Endothelial cell of umbilical vein (primary cell): ENCODE measurements at regions not wholly inside any gene's neighbourhood (a gene's known extent, or its start where the extent isn't known, plus 50 kb on each side); places are given as distances from the start of the nearest gene placed in this dataset.

Experiments
- BruUV-seq: library from RNA; stranded (reverse); fragments of 400-500 nt; replicated peaks from 2 replicates; lab custom pipeline; 2021; lab: Mats Ljungman, UMichigan
- CTCF ChIA-PET: fragments of 300-600, 350-600 bp; sonication (Branson Sonifier 250); formaldehyde crosslinking; loops from one replicate; lab custom pipeline; 2021; ENCODE audit warnings: antibody characterized with exemption, inconsistent platforms; lab: Charles Lee
- POLR2A ChIA-PET: fragments of 300-600, 350-600 bp; sonication (Branson Sonifier 250); formaldehyde crosslinking; loops from one replicate; lab custom pipeline; 2021; ENCODE audit warnings: antibody characterized with exemption, inconsistent platforms; lab: Charles Lee
- DNase-seq: peaks from one replicate; pipeline ENCODE4 v3.0.0-alpha.2; 2011; ENCODE audit warnings: low read depth, low spot score
- FAIRE-seq: peaks from 2 replicates; lab custom pipeline; 2011; peaks lifted over from hg19 to GRCh38; lab: Jason Lieb, UNC
- H2AFZ ChIP-seq: 2 replicates; pipeline ENCODE4 v1.6.0; 2012; ENCODE audit warnings: low read depth, low read length, control low read depth, inconsistent platforms
- H3K27ac ChIP-seq: 2 replicates; pipeline ENCODE4 v1.5.1; 2011; ENCODE audit warnings: low read depth, mild to moderate bottlenecking, control low read depth, low read length, moderate library complexity; ENCODE audit not compliant: insufficient read depth
- H3K27me3 ChIP-seq, 2 experiments: 2 replicates each; pipeline versions ENCODE4 v1.6.0 to v1.6.1; 2011; ENCODE audit warnings: low read length in 2 of 2, mixed read lengths in 1 of 2; ENCODE audit not compliant: control insufficient read depth in 2 of 2, insufficient read depth in 2 of 2
- H3K36me3 ChIP-seq, 2 experiments: 2 replicates in 1 of 2; 3 replicates in 1 of 2; pipeline ENCODE4 v1.5.1; 2011; ENCODE audit warnings: low read length in 2 of 2, mild to moderate bottlenecking in 1 of 2, moderate library complexity in 1 of 2; ENCODE audit not compliant: control insufficient read depth in 2 of 2, insufficient read depth in 2 of 2; ENCODE audit errors: extremely low read depth in 1 of 2
- H3K4me1 ChIP-seq: 3 replicates; pipeline ENCODE4 v1.5.1; 2011; ENCODE audit warnings: mild to moderate bottlenecking, low read length; ENCODE audit not compliant: control insufficient read depth, insufficient read depth; ENCODE audit errors: extremely low read depth
- H3K4me2 ChIP-seq: 2 replicates; pipeline ENCODE4 v1.6.1; 2011; ENCODE audit warnings: low read length, control low read depth, mixed read lengths; ENCODE audit not compliant: insufficient read depth
- H3K4me3 ChIP-seq, 3 experiments: fragments of 200-600 bp in 1 of 3; sonication (generic), shearing (Covaris generic) in 1 of 3; replicated peaks in 1 of 3; 2 replicates each; pipeline ENCODE4 v1.5.1; 2011 to 2016; ENCODE audit warnings: control low read depth in 3 of 3, low read length in 3 of 3, mild to moderate bottlenecking in 2 of 3, inconsistent platforms in 1 of 3, low read depth in 1 of 3, moderate library complexity in 1 of 3; ENCODE audit not compliant: insufficient read depth in 1 of 3
- H3K79me2 ChIP-seq: 2 replicates; pipeline ENCODE4 v1.6.0; 2012; ENCODE audit warnings: low read length, inconsistent platforms; ENCODE audit not compliant: control insufficient read depth, insufficient read depth
- H3K9ac ChIP-seq: replicated peaks from 2 replicates; pipeline ENCODE3; 2011; ENCODE audit warnings: low read length, control low read depth; ENCODE audit not compliant: insufficient read depth; ENCODE audit errors: extremely low read depth
- H3K9me1 ChIP-seq: replicated peaks from 3 replicates; pipeline ENCODE4 v1.6.0; 2011; ENCODE audit warnings: mild to moderate bottlenecking, low read length; ENCODE audit not compliant: control insufficient read depth, insufficient read depth; ENCODE audit errors: extremely low read depth
- H3K9me3 ChIP-seq: replicated peaks from 2 replicates; pipeline ENCODE4 v1.5.1; 2012; ENCODE audit warnings: low read length, inconsistent platforms; ENCODE audit not compliant: control insufficient read depth, insufficient read depth
- H4K20me1 ChIP-seq: replicated peaks from 2 replicates; pipeline ENCODE3; 2011; ENCODE audit warnings: mild to moderate bottlenecking, low read length; ENCODE audit not compliant: control insufficient read depth, insufficient read depth; ENCODE audit errors: extremely low read depth
- EZH2 ChIP-seq: IDR thresholded peaks from 2 replicates; pipeline ENCODE4 v1.6.1; 2012; ENCODE audit warnings: borderline replicate concordance, low read depth, mild to moderate bottlenecking, moderate library complexity, low read length, inconsistent platforms; ENCODE audit not compliant: severe bottlenecking
- FOS ChIP-seq: IDR thresholded peaks from 2 replicates; pipeline ENCODE4 v1.6.1; 2011; ENCODE audit warnings: mild to moderate bottlenecking, low read length, moderate library complexity, borderline replicate concordance; ENCODE audit not compliant: insufficient read depth
- GATA2 ChIP-seq: IDR thresholded peaks from 2 replicates; pipeline ENCODE4 v1.7.0; 2011; ENCODE audit warnings: low read depth, mild to moderate bottlenecking, moderate library complexity, mixed read lengths, low read length; ENCODE audit not compliant: insufficient read length, insufficient read depth
- JUN ChIP-seq: IDR thresholded peaks from 2 replicates; pipeline ENCODE4 v1.6.1; 2011; ENCODE audit warnings: borderline replicate concordance, low read depth; ENCODE audit not compliant: insufficient read length, insufficient read depth
- MAX ChIP-seq: IDR thresholded peaks from 2 replicates; pipeline ENCODE4 v1.6.1; 2011; ENCODE audit not compliant: insufficient read depth, insufficient read length
- MYC ChIP-seq: IDR thresholded peaks from one replicate; pipeline ENCODE4 v1.6.1; 2011; ENCODE audit warnings: mild to moderate bottlenecking, low read depth, low read length
- POLR2A ChIP-seq: IDR thresholded peaks from 2 replicates; pipeline ENCODE4 v1.6.1; 2012; ENCODE audit warnings: low read depth, mild to moderate bottlenecking, control low read depth, low read length
- POLR2AphosphoS5 ChIP-seq: IDR thresholded peaks from 2 replicates; pipeline ENCODE4 v1.6.1; 2012; ENCODE audit warnings: low read depth, mild to moderate bottlenecking, control low read depth, low read length, moderate library complexity; ENCODE audit not compliant: insufficient read depth
- dilution Hi-C: fragments of 300-500 bp; cut with MboI; formaldehyde crosslinking; loops from one replicate; pipeline ENCODE4 v1.15.0; 2019; ENCODE audit warnings: low sequenced_read_pairs; ENCODE audit not compliant: extremely low pct_ligation_motif_present
- intact Hi-C: fragments of 100-400 bp; cut with micrococcal nuclease; formaldehyde crosslinking; loops from one replicate; pipeline ENCODE4 v1.10.0; 2022
- TF ChIP-seq, protein P1 (sequence below), 2 donors: IDR thresholded peaks; 1 replicate in 1 of 2; 2 replicates in 1 of 2; pipeline ENCODE4 v1.5.1; 2011; ENCODE audit warnings: low read length in 2 of 2, mild to moderate bottlenecking in 2 of 2, moderate library complexity in 2 of 2, control low read depth in 1 of 2, inconsistent platforms in 1 of 2, low read depth in 1 of 2; ENCODE audit not compliant: insufficient read depth in 1 of 2; ENCODE audit errors: extremely low read depth in 1 of 2

DNA sequence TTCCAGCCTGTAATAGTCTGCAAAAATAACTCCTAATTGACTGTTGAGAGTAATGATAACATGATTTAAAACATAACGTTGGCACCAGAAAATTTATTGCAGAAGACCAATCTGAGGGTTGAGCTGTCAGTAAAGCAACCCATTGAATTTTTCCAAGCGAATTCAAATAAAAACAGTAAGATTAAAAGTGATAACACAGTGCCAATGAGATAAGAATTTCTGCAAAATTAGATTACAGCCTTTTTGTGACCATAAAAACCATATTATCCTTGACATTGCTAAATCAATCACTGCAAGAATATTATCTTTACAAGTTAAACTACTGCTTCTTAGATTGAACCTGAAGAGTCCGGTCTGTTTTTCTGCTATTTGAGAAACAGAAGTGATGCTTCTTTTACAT, 341.4 kb downstream of the CDH11 start:
- Histone ChIP-seq H3K9me1 (no peaks in the 10 kb centered on the region), H3K4me3 (no peak overlapping the region), H3K9me3 (no peaks in the 10 kb centered on the region), H3K4me2 (no peak overlapping the region), H2AFZ (no peak overlapping the region), H3K27me3 (no peaks in the 10 kb centered on the region), H4K20me1 (no peaks in the 10 kb centered on the region), H3K36me3 (no peaks in the 10 kb centered on the region), H3K27ac (no peak overlapping the region), H3K79me2 (no peaks in the 10 kb centered on the region), H3K9ac (no peak overlapping the region), H3K4me1 (no peaks in the 10 kb centered on the region)
- FAIRE-seq (no peak), DNase-seq (no peak)
- ChIA-PET POLR2A (no interaction called here), CTCF (no interaction called here)
- TF ChIP-seq JUN, result no peak
- TF ChIP-seq, protein P1, sequence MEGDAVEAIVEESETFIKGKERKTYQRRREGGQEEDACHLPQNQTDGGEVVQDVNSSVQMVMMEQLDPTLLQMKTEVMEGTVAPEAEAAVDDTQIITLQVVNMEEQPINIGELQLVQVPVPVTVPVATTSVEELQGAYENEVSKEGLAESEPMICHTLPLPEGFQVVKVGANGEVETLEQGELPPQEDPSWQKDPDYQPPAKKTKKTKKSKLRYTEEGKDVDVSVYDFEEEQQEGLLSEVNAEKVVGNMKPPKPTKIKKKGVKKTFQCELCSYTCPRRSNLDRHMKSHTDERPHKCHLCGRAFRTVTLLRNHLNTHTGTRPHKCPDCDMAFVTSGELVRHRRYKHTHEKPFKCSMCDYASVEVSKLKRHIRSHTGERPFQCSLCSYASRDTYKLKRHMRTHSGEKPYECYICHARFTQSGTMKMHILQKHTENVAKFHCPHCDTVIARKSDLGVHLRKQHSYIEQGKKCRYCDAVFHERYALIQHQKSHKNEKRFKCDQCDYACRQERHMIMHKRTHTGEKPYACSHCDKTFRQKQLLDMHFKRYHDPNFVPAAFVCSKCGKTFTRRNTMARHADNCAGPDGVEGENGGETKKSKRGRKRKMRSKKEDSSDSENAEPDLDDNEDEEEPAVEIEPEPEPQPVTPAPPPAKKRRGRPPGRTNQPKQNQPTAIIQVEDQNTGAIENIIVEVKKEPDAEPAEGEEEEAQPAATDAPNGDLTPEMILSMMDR (IDR thresholded peaks at IDR 0.05; ENCODE audit: extremely low read depth in 1 of 2, insufficient read depth in 1 of 2, low read depth in 1 of 2, low read length in 2 of 2), result no peak
- no peak for TF ChIP-seq MAX
- TF ChIP-seq EZH2, result no peak
- TF ChIP-seq POLR2A, result no peak
- TF ChIP-seq FOS, result no peak
- TF ChIP-seq GATA2, result no peak
- TF ChIP-seq POLR2AphosphoS5, result no peak
- no peak for TF ChIP-seq MYC
- dilution Hi-C loops (no loop called here), intact Hi-C loops (no loop called here)
- BruUV-seq, result no TSS peak
